ENCODE measurements at regions not wholly inside any gene's neighbourhood (a gene's known extent, or its start where the extent isn't known, plus 50 kb on each side); places are given as distances from the start of the nearest gene placed in this dataset.

GRCh38 chr4:154911608-154912098, 130.6 kb downstream of the RBM46 start:
- no peak for TF ChIP-seq POLR2AphosphoS5 (IDR thresholded peaks at IDR 0.05; ENCODE audit: low read depth, low read length)
- TF ChIP-seq EZH2phosphoT487 (IDR thresholded peaks at IDR 0.05; ENCODE audit: borderline replicate concordance): no peak
- TF ChIP-seq CTCF (IDR thresholded peaks at IDR 0.05 in 2 of 3, conservative IDR thresholded peaks at IDR 0.05 in 1 of 3; ENCODE audit: borderline replicate concordance in 1 of 3, insufficient read depth in 1 of 3, low read depth in 2 of 3, low read length in 2 of 3): no peak
- no peak for TF ChIP-seq SIN3A (IDR thresholded peaks at IDR 0.05; ENCODE audit: low read depth)
- no peak for TF ChIP-seq ZFX (IDR thresholded peaks at IDR 0.05)
- no peak for TF ChIP-seq POLR2A (IDR thresholded peaks at IDR 0.05; ENCODE audit: borderline replicate concordance, extremely low read depth, insufficient read depth, insufficient read length)
- TF ChIP-seq ZNF274 (IDR thresholded peaks at IDR 0.05; ENCODE audit: low read depth, low read length): no peak
- no peak for TF ChIP-seq JUND (IDR thresholded peaks at IDR 0.05)
- no peak for TF ChIP-seq CEBPB (IDR thresholded peaks at IDR 0.05; ENCODE audit: low read depth)
- no peak for TF ChIP-seq MAX (IDR thresholded peaks at IDR 0.05)
- no peak for TF ChIP-seq RAD21 (IDR thresholded peaks at IDR 0.05; ENCODE audit: low read depth)
- TF ChIP-seq EZH2 (IDR thresholded peaks at IDR 0.05): no peak

All from HCT116 (cell line).